SK-N-SH (cell line): ENCODE measurements at regions not wholly inside any gene's neighbourhood (a gene's known extent, or its start where the extent isn't known, plus 50 kb on each side); places are given as distances from the start of the nearest gene placed in this dataset.
"Not testable (repeated sequence)": the region's sequence is repeated elsewhere in the genome, so short reads cannot be mapped to it uniquely, and the experiment has no call there.

Experiments used
- CTCF ChIP-seq: fragments of 200-600 bp; sonication (generic); IDR thresholded peaks from 2 replicates; pipeline ENCODE4 v1.6.1; 2017; ENCODE audit warnings: antibody characterized with exemption, mild to moderate bottlenecking, moderate library complexity
- EP300 ChIP-seq, 2 experiments: IDR thresholded peaks; 2 replicates each; pipeline versions ENCODE4 v1.4.0 to v1.6.1; 2012; ENCODE audit warnings: borderline replicate concordance in 1 of 2, low read depth in 1 of 2, low read length in 1 of 2

GRCh38 chr9:85804847-85805133 is 63.0 kb upstream of the AGTPBP1 start:
- not testable (repeated sequence) for TF ChIP-seq CTCF; EP300 (IDR thresholded peaks at IDR 0.05; ENCODE audit: borderline replicate concordance in 1 of 2, low read depth in 1 of 2, low read length in 1 of 2)
